Activated CD4-positive, alpha-beta memory T cell treated with anti-CD3 and anti-CD28 coated beads, Interleukin-2, amount 10 ng/mL, durations not matched to agents 7 days and 5 days (primary cell): ENCODE measurements at regions not wholly inside any gene's neighbourhood (a gene's known extent, or its start where the extent isn't known, plus 50 kb on each side); places are given as distances from the start of the nearest gene placed in this dataset.
"Not testable (repeated sequence)": the region's sequence is repeated elsewhere in the genome, so short reads cannot be mapped to it uniquely, and the experiment has no call there.

Experiments used
- CTCF ChIA-PET: fragments of 350-600 bp; sonication (Branson Sonifier 250); formaldehyde crosslinking; loops from one replicate; lab custom pipeline; 2021; ENCODE audit warnings: antibody characterized with exemption, inconsistent platforms; lab: Charles Lee
- POLR2A ChIA-PET: fragments of 350-600 bp; sonication (Branson Sonifier 250); formaldehyde crosslinking; loops from one replicate; lab custom pipeline; 2021; ENCODE audit warnings: antibody characterized with exemption; lab: Charles Lee
- DNase-seq: peaks from one replicate; pipeline ENCODE4 v3.0.0-alpha.2; 2020
- H3K27ac Mint-ChIP-seq: one replicate; pipeline ENCODE4 v1.8.0; 2021; ENCODE audit warnings: mild to moderate bottlenecking, mixed read lengths
- H3K27me3 Mint-ChIP-seq: one replicate; pipeline ENCODE4 v1.8.0; 2021; ENCODE audit warnings: mixed read lengths
- H3K36me3 Mint-ChIP-seq: one replicate; pipeline ENCODE4 v1.8.0; 2021; ENCODE audit warnings: low read depth, mixed read lengths
- H3K4me1 Mint-ChIP-seq: one replicate; pipeline ENCODE4 v1.8.0; 2021; ENCODE audit warnings: mixed read lengths
- H3K4me3 Mint-ChIP-seq: one replicate; pipeline ENCODE4 v1.8.0; 2021; ENCODE audit warnings: mild to moderate bottlenecking, mixed read lengths
- H3K9me3 Mint-ChIP-seq: one replicate; pipeline ENCODE4 v1.8.0; 2021; ENCODE audit warnings: mixed read lengths

DNA sequence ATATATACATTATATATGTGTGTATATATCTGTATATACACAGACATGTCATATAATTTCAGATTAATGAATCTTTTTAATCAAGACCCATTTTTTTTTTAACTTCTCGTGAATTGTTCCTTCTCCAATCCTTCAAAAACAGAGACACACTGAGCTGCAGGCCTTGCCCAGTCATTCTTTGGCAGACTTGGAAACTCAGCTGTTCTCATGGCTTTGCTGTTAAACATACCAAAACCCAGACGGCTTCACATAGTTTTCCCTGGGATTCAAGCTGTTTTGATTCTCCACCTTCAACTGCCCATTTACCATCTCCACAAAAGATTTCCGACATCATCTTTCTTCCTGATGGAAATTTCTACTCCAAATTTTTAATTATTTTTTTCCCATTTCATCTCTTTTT, 148.7 kb downstream of the KCNJ2 start:
- no peaks in the 10 kb centered on the region for H3K27me3 Mint-ChIP-seq
- peaks cover 6% of the 10 kb centered on the region for H3K9me3 Mint-ChIP-seq
- no peak for DNase-seq
- no peak overlapping the region for H3K27ac Mint-ChIP-seq
- ChIA-PET CTCF (no interaction called here), POLR2A (no interaction called here)
- H3K4me1 Mint-ChIP-seq = no peaks in the 10 kb centered on the region
- H3K36me3 Mint-ChIP-seq = no peaks in the 10 kb centered on the region
- H3K4me3 Mint-ChIP-seq = no peak overlapping the region

DNA sequence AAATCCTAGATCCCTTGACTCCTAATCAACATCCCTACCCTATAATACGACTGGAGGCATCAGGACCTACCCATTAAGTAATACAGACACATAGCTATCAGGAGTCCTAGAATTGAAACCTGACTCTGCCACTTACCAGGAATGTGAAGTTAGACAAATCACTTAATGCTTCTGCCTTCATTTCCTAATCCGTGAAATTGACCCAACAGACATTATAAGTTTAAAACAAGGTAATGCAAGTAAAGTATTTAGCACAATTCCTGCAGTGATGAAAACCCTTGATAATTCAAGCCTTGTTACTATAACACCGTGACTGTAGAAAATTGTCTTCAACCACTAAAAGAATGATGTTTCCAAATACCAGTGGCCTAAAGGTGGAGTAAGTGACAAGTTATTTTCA, 150.2 kb downstream of the KCNJ2 start:
- no peak for DNase-seq
- POLR2A ChIA-PET = no interaction called here
- CTCF ChIA-PET = no interaction called here
- no peaks in the 10 kb centered on the region for H3K27me3 Mint-ChIP-seq
- H3K9me3 Mint-ChIP-seq = peaks cover 6% of the 10 kb centered on the region
- H3K27ac Mint-ChIP-seq = no peak overlapping the region
- no peaks in the 10 kb centered on the region for H3K36me3 Mint-ChIP-seq
- no peaks in the 10 kb centered on the region for H3K4me1 Mint-ChIP-seq
- H3K4me3 Mint-ChIP-seq = no peak overlapping the region

GRCh38 chr17:70320673-70321345, 151.5 kb downstream of the KCNJ2 start:
- Mint-ChIP-seq H3K36me3 (no peaks in the 10 kb centered on the region), H3K9me3 (peaks cover 6% of the 10 kb centered on the region), H3K27ac (no peak overlapping the region), H3K4me1 (no peaks in the 10 kb centered on the region), H3K27me3 (no peaks in the 10 kb centered on the region), H3K4me3 (no peak overlapping the region)
- CTCF ChIA-PET = interaction anchor here (1.1 kb wide), 1 partner anchor 9 kb away, joined by 3 read pairs; no protein-coding TSS in a partner anchor
- no peak for DNase-seq
- POLR2A ChIA-PET = no interaction called here

DNA sequence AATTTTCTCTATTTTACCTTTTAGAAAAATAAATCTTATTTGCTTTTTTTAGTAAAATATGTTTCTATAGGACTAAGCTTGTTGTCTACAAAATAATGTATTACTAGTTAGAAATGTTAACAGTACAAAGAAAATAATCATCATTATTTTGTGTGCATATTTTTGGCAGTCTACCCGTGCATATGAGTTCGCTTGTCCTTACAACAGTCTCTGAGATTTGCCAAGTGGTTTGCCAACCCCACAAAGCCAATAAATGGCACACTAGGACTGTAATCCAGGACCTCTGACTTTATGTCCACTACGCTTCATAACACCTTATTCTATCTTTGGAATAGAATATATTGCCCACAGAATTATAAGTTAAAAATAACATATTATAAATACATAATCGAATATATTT, 152.0 kb downstream of the KCNJ2 start:
- Mint-ChIP-seq H3K36me3 (no peaks in the 10 kb centered on the region), H3K4me3 (no peak overlapping the region), H3K4me1 (no peaks in the 10 kb centered on the region), H3K27me3 (no peaks in the 10 kb centered on the region), H3K9me3 (peaks cover 5% of the 10 kb centered on the region), H3K27ac (no peak overlapping the region)
- CTCF ChIA-PET = interaction anchor here (1.1 kb wide), 1 partner anchor 8 kb away, joined by 3 read pairs; no protein-coding TSS in a partner anchor
- DNase-seq = no peak
- POLR2A ChIA-PET = no interaction called here

DNA sequence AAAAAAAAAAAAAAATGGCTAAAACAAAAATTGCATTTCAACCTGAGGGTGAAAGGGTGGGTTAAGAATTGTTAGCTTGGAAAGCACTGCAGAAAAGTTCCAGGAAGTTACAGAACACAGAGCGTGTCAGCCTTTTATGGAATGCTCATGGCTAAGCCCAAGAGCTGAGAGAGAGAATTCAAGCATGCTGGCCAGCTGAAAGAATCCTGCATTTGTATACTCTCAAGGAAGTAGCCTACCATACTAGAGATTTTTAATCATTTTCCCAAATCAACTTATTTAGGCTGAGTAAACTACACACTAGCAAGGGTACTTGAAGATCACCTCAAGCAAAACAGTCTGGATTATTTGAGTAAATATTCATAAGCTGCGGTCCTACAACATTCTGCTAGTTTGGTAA, 153.9 kb downstream of the KCNJ2 start:
- no peaks in the 10 kb centered on the region for H3K27me3 Mint-ChIP-seq

GRCh38 chr17:70324031-70324430, 154.7 kb downstream of the KCNJ2 start:
- H3K27me3 Mint-ChIP-seq = no peaks in the 10 kb centered on the region
- H3K27ac Mint-ChIP-seq = no peak overlapping the region
- ChIA-PET POLR2A (no interaction called here), CTCF (no interaction called here)
- DNase-seq = no peak
- H3K4me3 Mint-ChIP-seq = no peak overlapping the region
- no peaks in the 10 kb centered on the region for H3K36me3 Mint-ChIP-seq
- no peaks in the 10 kb centered on the region for H3K4me1 Mint-ChIP-seq
- peaks cover under 1% of the 10 kb centered on the region for H3K9me3 Mint-ChIP-seq

More for the DNA sequence above, 153.9 kb downstream of the KCNJ2 start:
- peaks cover 5% of the 10 kb centered on the region for H3K9me3 Mint-ChIP-seq
- POLR2A ChIA-PET = no interaction called here
- no peak overlapping the region for H3K4me3 Mint-ChIP-seq
- DNase-seq = no peak
- H3K36me3 Mint-ChIP-seq = no peaks in the 10 kb centered on the region
- H3K4me1 Mint-ChIP-seq = no peaks in the 10 kb centered on the region
- CTCF ChIA-PET = no interaction called here
- H3K27ac Mint-ChIP-seq = no peak overlapping the region

DNA sequence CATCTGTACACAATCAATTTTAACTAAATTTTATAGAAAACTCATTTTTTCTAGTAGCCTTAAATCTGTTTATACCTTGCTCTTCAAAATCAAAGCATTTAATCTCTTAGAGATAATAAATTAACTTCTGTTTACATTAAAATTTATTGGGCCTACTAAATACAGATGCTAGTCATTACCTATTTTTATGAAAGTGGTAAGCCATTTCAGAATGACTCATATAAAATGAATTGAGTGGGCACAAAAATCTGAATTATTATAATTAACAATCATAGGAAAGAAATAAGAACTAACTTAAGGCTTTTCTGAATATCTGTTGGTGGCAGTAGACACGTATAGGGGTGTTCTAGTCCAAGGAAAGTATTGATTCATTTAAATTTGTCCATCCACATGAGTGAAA, 157.9 kb downstream of the KCNJ2 start:
- no peaks in the 10 kb centered on the region for H3K4me1 Mint-ChIP-seq

GRCh38 chr17:70327723-70328122, 158.4 kb downstream of the KCNJ2 start:
- no peaks in the 10 kb centered on the region for H3K9me3 Mint-ChIP-seq
- no peaks in the 10 kb centered on the region for H3K27me3 Mint-ChIP-seq
- no peaks in the 10 kb centered on the region for H3K4me1 Mint-ChIP-seq
- no peak overlapping the region for H3K27ac Mint-ChIP-seq
- H3K36me3 Mint-ChIP-seq = no peaks in the 10 kb centered on the region
- ChIA-PET CTCF (no interaction called here), POLR2A (no interaction called here)
- no peak overlapping the region for H3K4me3 Mint-ChIP-seq
- DNase-seq = no peak

More for the DNA sequence above, 157.9 kb downstream of the KCNJ2 start:
- Mint-ChIP-seq H3K27ac (no peak overlapping the region), H3K27me3 (no peaks in the 10 kb centered on the region), H3K9me3 (no peaks in the 10 kb centered on the region), H3K36me3 (no peaks in the 10 kb centered on the region), H3K4me3 (no peak overlapping the region)
- ChIA-PET CTCF (no interaction called here), POLR2A (no interaction called here)
- no peak for DNase-seq

- ChIA-PET POLR2A (no interaction called here), CTCF (interaction anchor here (1.2 kb wide), 1 partner anchor 9 kb away, joined by 3 read pairs; no protein-coding TSS in a partner anchor)
- no peak for DNase-seq
- Mint-ChIP-seq H3K4me3 (no peak overlapping the region), H3K27me3 (no peaks in the 10 kb centered on the region), H3K27ac (no peak overlapping the region), H3K9me3 (no peaks in the 10 kb centered on the region), H3K36me3 (no peaks in the 10 kb centered on the region), H3K4me1 (no peaks in the 10 kb centered on the region)
Measured at GRCh38 chr17:70329721-70330120, 160.4 kb downstream of the KCNJ2 start.

DNA sequence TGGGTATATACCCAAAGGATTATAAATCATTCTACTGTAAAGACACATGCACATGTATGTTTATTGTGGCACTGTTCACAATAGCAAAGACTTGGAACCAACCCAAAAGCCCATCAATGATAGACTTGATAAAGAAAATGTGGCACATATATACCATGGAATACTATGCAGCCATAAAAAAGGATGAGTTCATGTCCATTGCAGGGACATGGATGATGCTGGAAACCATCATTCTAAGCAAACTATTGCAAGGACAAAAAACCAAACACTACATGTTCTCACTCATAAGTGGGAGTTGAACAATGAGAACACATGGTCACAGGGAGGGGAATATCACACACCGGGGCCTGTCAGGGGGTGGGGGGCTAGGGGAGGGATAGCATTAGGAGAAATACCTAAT, 161.7 kb downstream of the KCNJ2 start:
- H3K9me3 Mint-ChIP-seq, H3K4me3 Mint-ChIP-seq, POLR2A ChIA-PET, H3K27me3 Mint-ChIP-seq, CTCF ChIA-PET, H3K4me1 Mint-ChIP-seq, H3K36me3 Mint-ChIP-seq, DNase-seq, H3K27ac Mint-ChIP-seq: not testable (repeated sequence)

GRCh38 chr17:70332356-70333210, 163.3 kb downstream of the KCNJ2 start:
- Mint-ChIP-seq H3K27ac (no peak overlapping the region), H3K4me3 (no peak overlapping the region), H3K9me3 (no peaks in the 10 kb centered on the region), H3K27me3 (no peaks in the 10 kb centered on the region), H3K4me1 (no peaks in the 10 kb centered on the region), H3K36me3 (no peaks in the 10 kb centered on the region)
- no peak for DNase-seq
- ChIA-PET POLR2A (no interaction called here), CTCF (no interaction called here)

- no peak for DNase-seq
- CTCF ChIA-PET = no interaction called here
- Mint-ChIP-seq H3K27me3 (no peaks in the 10 kb centered on the region), H3K36me3 (no peaks in the 10 kb centered on the region), H3K4me3 (no peak overlapping the region), H3K27ac (no peak overlapping the region), H3K9me3 (no peaks in the 10 kb centered on the region), H3K4me1 (no peaks in the 10 kb centered on the region)
- POLR2A ChIA-PET = no interaction called here
Measured at GRCh38 chr17:70336411-70336810, 167.1 kb downstream of the KCNJ2 start.

GRCh38 chr17:70338946-70339354, 169.6 kb downstream of the KCNJ2 start:
- Mint-ChIP-seq H3K36me3 (no peaks in the 10 kb centered on the region), H3K4me3 (no peak overlapping the region), H3K4me1 (peaks cover 2% of the 10 kb centered on the region), H3K9me3 (no peaks in the 10 kb centered on the region), H3K27ac (no peak overlapping the region), H3K27me3 (no peaks in the 10 kb centered on the region)
- CTCF ChIA-PET = no interaction called here
- no peak for DNase-seq
- POLR2A ChIA-PET = no interaction called here
